HuH-7 (cell line): ENCODE measurements at regions not wholly inside any gene's neighbourhood (a gene's known extent, or its start where the extent isn't known, plus 50 kb on each side); places are given as distances from the start of the nearest gene placed in this dataset.
"Not testable (repeated sequence)": the region's sequence is repeated elsewhere in the genome, so short reads cannot be mapped to it uniquely, and the experiment has no call there.

Experiments used
- DNase-seq: peaks from one replicate; pipeline ENCODE4 v3.0.0; 2011; ENCODE audit warnings: low spot score

- DNase-seq = no peak
These were observed 121.8 kb downstream of the KCNA5 start for GRCh38 chr12:5165296-5165970.

- DNase-seq = no peak
These were observed 123.3 kb downstream of the KCNA5 start for GRCh38 chr12:5166976-5167375.

- DNase-seq = no peak
These were observed 124.5 kb downstream of the KCNA5 start for GRCh38 chr12:5168148-5168547.

GRCh38 chr12:5170844-5171243 lies 127.2 kb downstream of the KCNA5 start:
- no peak for DNase-seq

GRCh38 chr12:5171701-5172100 lies 128.0 kb downstream of the KCNA5 start:
- peak; percentile 42 for DNase-seq

- no peak for DNase-seq
These were observed 129.2 kb downstream of the KCNA5 start for GRCh38 chr12:5172886-5173285.

GRCh38 chr12:5173511-5174011 lies 129.9 kb downstream of the KCNA5 start:
- no peak for DNase-seq

GRCh38 chr12:5175415-5175814 lies 131.7 kb downstream of the KCNA5 start:
- not testable (repeated sequence) for DNase-seq

- DNase-seq = no peak
These were observed 132.4 kb downstream of the KCNA5 start for GRCh38 chr12:5176036-5176435.

GRCh38 chr12:5177096-5177495 lies 133.4 kb downstream of the KCNA5 start:
- DNase-seq = no peak

GRCh38 chr12:5177731-5178130 lies 134.1 kb downstream of the KCNA5 start:
- no peak for DNase-seq

GRCh38 chr12:5178571-5178970 lies 134.9 kb downstream of the KCNA5 start:
- no peak for DNase-seq

- no peak for DNase-seq
These were observed 136.8 kb downstream of the KCNA5 start for GRCh38 chr12:5180496-5180895.

- no peak for DNase-seq
These were observed 140.5 kb downstream of the KCNA5 start for GRCh38 chr12:5184186-5184585.

GRCh38 chr12:5185435-5186069 lies 141.9 kb downstream of the KCNA5 start:
- no peak for DNase-seq

GRCh38 chr12:5186715-5187114 lies 143.0 kb downstream of the KCNA5 start:
- DNase-seq = no peak

GRCh38 chr12:5187136-5187535 lies 143.5 kb downstream of the KCNA5 start:
- DNase-seq = no peak

- no peak for DNase-seq
These were observed 144.8 kb downstream of the KCNA5 start for GRCh38 chr12:5188472-5188871.

GRCh38 chr12:5189173-5189572 lies 145.5 kb downstream of the KCNA5 start:
- no peak for DNase-seq

- no peak for DNase-seq
These were observed 148.3 kb downstream of the KCNA5 start for GRCh38 chr12:5191803-5192538.

- DNase-seq = no peak
These were observed 149.0 kb downstream of the KCNA5 start for GRCh38 chr12:5192726-5193125.

- no peak for DNase-seq
These were observed 150.6 kb downstream of the KCNA5 start for GRCh38 chr12:5194306-5194705.

GRCh38 chr12:5195244-5195643 lies 151.6 kb downstream of the KCNA5 start:
- no peak for DNase-seq
